Ishikawa (cell line): ENCODE measurements at regions not wholly inside any gene's neighbourhood (a gene's known extent, or its start where the extent isn't known, plus 50 kb on each side); places are given as distances from the start of the nearest gene placed in this dataset.

Experiments used
- EP300 ChIP-seq: IDR thresholded peaks from 2 replicates; pipeline ENCODE4 v1.6.1; 2012; ENCODE audit warnings: borderline replicate concordance
- FOXM1 ChIP-seq: IDR thresholded peaks from 2 replicates; pipeline ENCODE4 v1.6.1; 2012; ENCODE audit warnings: low read depth, borderline replicate concordance
- RAD21 ChIP-seq: IDR thresholded peaks from 2 replicates; pipeline ENCODE4 v1.6.1; 2012; ENCODE audit warnings: low read depth
- REST ChIP-seq: IDR thresholded peaks from 2 replicates; pipeline ENCODE4 v1.6.1; 2012; ENCODE audit warnings: low read depth, mild to moderate bottlenecking
- TCF12 ChIP-seq: IDR thresholded peaks from 2 replicates; pipeline ENCODE4 v1.6.1; 2012; ENCODE audit warnings: low read depth
- USF1 ChIP-seq: IDR thresholded peaks from 2 replicates; pipeline ENCODE4 v1.6.1; 2012
- ZBTB7A ChIP-seq: IDR thresholded peaks from 2 replicates; pipeline ENCODE4 v1.6.1; 2012; ENCODE audit warnings: low read depth

GRCh38 chr7:65301007-65301406 lies 72.6 kb upstream of the ZNF92 start:
- TF ChIP-seq RAD21, result no peak
- TF ChIP-seq TCF12, result no peak
- TF ChIP-seq USF1, result no peak
- no peak for TF ChIP-seq EP300
- TF ChIP-seq ZBTB7A, result no peak
- no peak for TF ChIP-seq FOXM1
- TF ChIP-seq REST, result no peak
